ENCODE measurements at regions not wholly inside any gene's neighbourhood (a gene's known extent, or its start where the extent isn't known, plus 50 kb on each side); places are given as distances from the start of the nearest gene placed in this dataset.
"Not testable (repeated sequence)": the region's sequence is repeated elsewhere in the genome, so short reads cannot be mapped to it uniquely, and the experiment has no call there.

GRCh38 chr9:75197561-75197960 is 109.2 kb downstream of the OSTF1 start:
- no peak for DNase-seq

- no peak for DNase-seq
Observed at GRCh38 chr9:75198436-75198835, 110.1 kb downstream of the OSTF1 start.

- no peak for DNase-seq
Observed at GRCh38 chr9:75200892-75201470, 112.7 kb downstream of the OSTF1 start.

- DNase-seq: no peak
Observed at GRCh38 chr9:75201480-75202209, 113.3 kb downstream of the OSTF1 start.

GRCh38 chr9:75207997-75208396 is 119.7 kb downstream of the OSTF1 start:
- DNase-seq: not testable (repeated sequence)

GRCh38 chr9:75210215-75210614 is 121.9 kb downstream of the OSTF1 start:
- DNase-seq: no peak

- DNase-seq: no peak
Observed at GRCh38 chr9:75213765-75214164, 125.5 kb downstream of the OSTF1 start.

- DNase-seq: no peak
Observed at GRCh38 chr9:75226403-75227139, 138.3 kb downstream of the OSTF1 start.

GRCh38 chr9:75228893-75229292 is 140.6 kb downstream of the OSTF1 start:
- DNase-seq: no peak

GRCh38 chr9:75229605-75230332 is 141.5 kb downstream of the OSTF1 start:
- no peak for DNase-seq

- DNase-seq: no peak
Observed at GRCh38 chr9:75230469-75230868, 142.2 kb downstream of the OSTF1 start.

GRCh38 chr9:75231167-75231566 is 142.9 kb downstream of the OSTF1 start:
- DNase-seq: no peak

GRCh38 chr9:75233011-75233410 is 144.7 kb downstream of the OSTF1 start:
- DNase-seq: no peak

- no peak for DNase-seq
Observed at GRCh38 chr9:75235632-75236031, 147.3 kb downstream of the OSTF1 start.

- DNase-seq: peak; percentile 34
Observed at GRCh38 chr9:75238311-75238976, 150.1 kb downstream of the OSTF1 start.

- peak; percentile 43 for DNase-seq
Observed at GRCh38 chr9:75239176-75239575, 150.9 kb downstream of the OSTF1 start.

- DNase-seq: no peak
Observed at GRCh38 chr9:75242426-75242825, 154.1 kb downstream of the OSTF1 start.

GRCh38 chr9:75246949-75247348 is 158.6 kb downstream of the OSTF1 start:
- no peak for DNase-seq

- peak; percentile 12 for DNase-seq
Observed at GRCh38 chr9:75265525-75265972, 177.2 kb downstream of the OSTF1 start.

- no peak for DNase-seq
Observed at GRCh38 chr9:75269197-75269596, 180.9 kb downstream of the OSTF1 start.

- not testable (repeated sequence) for DNase-seq
Observed at GRCh38 chr9:75273055-75273454, 184.7 kb downstream of the OSTF1 start.

- DNase-seq: no peak
Observed at GRCh38 chr9:75274781-75275180, 186.5 kb downstream of the OSTF1 start.

- no peak for DNase-seq
Observed at GRCh38 chr9:75282047-75282446, 193.7 kb downstream of the OSTF1 start.

Data from NCI-H226 (cell line).